Heart right ventricle (tissue), 16 donors: ENCODE measurements at regions not wholly inside any gene's neighbourhood (a gene's known extent, or its start where the extent isn't known, plus 50 kb on each side); places are given as distances from the start of the nearest gene placed in this dataset.

ENCODE experiments used
- ATAC-seq, 8 donors: fragments of 200-7000 bp; cut with Tn5 transposase; one replicate each; pipeline ENCODE4 v1.9.1; 2020; ENCODE audit warnings: mild to moderate bottlenecking in 8 of 8, moderate library complexity in 8 of 8, moderate number of reproducible peaks in 1 of 8
- DNase-seq, 2 donors: peaks; one replicate each; pipeline ENCODE4 v3.0.0-alpha.2; 2020
- H3K27ac ChIP-seq, 10 donors: fragments of 200-600 bp; sonication (generic) in 2 of 10; one replicate each; pipeline versions ENCODE4 v1.5.0 to v1.8.0; 2020 to 2022; ENCODE audit warnings: mild to moderate bottlenecking in 3 of 10
- H3K27me3 ChIP-seq, 7 donors: fragments of 200-600 bp; one replicate each; pipeline ENCODE4 v1.8.0; 2021 to 2022; ENCODE audit warnings: mild to moderate bottlenecking in 2 of 7
- H3K36me3 ChIP-seq, 9 donors: fragments of 200-600 bp; sonication (generic) in 1 of 9; one replicate each; pipeline versions ENCODE4 v1.5.0 to v1.8.0; 2020 to 2022; ENCODE audit warnings: mild to moderate bottlenecking in 2 of 9
- H3K4me1 ChIP-seq, 9 donors: fragments of 200-600 bp; sonication (generic) in 1 of 9; one replicate each; pipeline versions ENCODE4 v1.5.0 to v1.8.0; 2020 to 2022; ENCODE audit warnings: mild to moderate bottlenecking in 4 of 9
- H3K4me3 ChIP-seq, 10 donors: fragments of 200-600 bp; sonication (generic) in 2 of 10; one replicate each; pipeline versions ENCODE4 v1.5.0 to v1.8.0; 2020 to 2022; ENCODE audit warnings: mild to moderate bottlenecking in 7 of 10, moderate library complexity in 2 of 10
- H3K9me3 ChIP-seq, 11 donors: fragments of 200-600 bp in 10 of 11; sonication (generic) in 2 of 11; one replicate each; pipeline versions ENCODE4 v1.5.0 to v1.8.0; 2013 to 2022; ENCODE audit warnings: mild to moderate bottlenecking in 2 of 11, control low read depth in 1 of 11, moderate library complexity in 1 of 11
- CTCF ChIP-seq, 9 donors: fragments of 200-600 bp; sonication (generic) in 2 of 9; IDR thresholded peaks; one replicate each; pipeline versions ENCODE4 v1.5.0 to v1.8.0; 2021 to 2022; ENCODE audit warnings: antibody characterized with exemption in 9 of 9, mild to moderate bottlenecking in 5 of 9, moderate library complexity in 1 of 9
- WGBS, 2 donors: extraction: QIAGEN DNeasy Blood & Tissue Kit; methylation state at CpG; one replicate each; pipeline ENCODE4 v1.1.7; 2013; ENCODE audit warnings: inconsistent platforms in 1 of 2; 5-methylcytosine and 5-hydroxymethylcytosine counted together
- intact Hi-C, 10 donors: fragments of 100-400 bp; cut with DNase I; formaldehyde crosslinking; loops; one replicate each; pipeline versions ENCODE4 v1.11.1 to v1.14.2; 2022
- donor health status: Arrhythmogenic right ventricular cardiomyopathy.
- donor health status: ischemic (EF 13 %, LVEDD 7.1; RV severe dilation, severe dysfunction).
- donor health status: healthy with polysubstance abuse.
- donor health status: DM: no; HTN: yes; CAD: no.
- donor health status: DM: no; HTN: no; CAD: no.
- donor health status: ischemic (EF 25% LVEDD 6.9; RV normal size, moderate dysfunction).
- donor health status: ischemic (EF 25% LVEDD 5.7; RV mildly dilated, moderate dysfunction).
- donor health status: healthy.
- donor health status: DM: yes; HTN: yes; CAD: no.
- donor health status: Ischemic cardiomyopathy.
- donor health status: ischemic (EF 35%, LVEDD 5.7; RV mildly dilated, moderate dysfunction).
- donor health status: nonischemic (EF 11% LVEDD 7.7; RV severe dilation, severe dysfunction).
- donor health status: DM: yes; HTN: yes; CAD: no.
- donor health status: PGD.
- donor health status: ischemic (EF 29% LVEDD 5.4; RV normal size, mild dysfunction).
- donor health status: nonischemic (EF 23%, LVEDD 6.1; RV moderate dilation, normal function).

GRCh38 chr15:35872577-35872976 lies 326.6 kb upstream of the DPH6 start:
- H3K36me3 ChIP-seq, result no peaks in the 10 kb centered on the region
- no peaks in the 10 kb centered on the region for H3K27me3 ChIP-seq
- no peaks in the 10 kb centered on the region for H3K4me1 ChIP-seq
- no peak for DNase-seq
- TF ChIP-seq CTCF (IDR thresholded peaks at IDR 0.05), result no peak
- intact Hi-C loops, result no loop called here
- no peak for ATAC-seq
- no peak overlapping the region for H3K4me3 ChIP-seq
- H3K9me3 ChIP-seq, result no peaks in the 10 kb centered on the region
- no peak overlapping the region for H3K27ac ChIP-seq

- H3K27me3 ChIP-seq, result no peaks in the 10 kb centered on the region
- no peak for DNase-seq
- H3K4me3 ChIP-seq, result no peak overlapping the region
- TF ChIP-seq CTCF (IDR thresholded peaks at IDR 0.05), result no peak
- peak in 2 of 8 donors; percentile 47 to 85 for ATAC-seq
- intact Hi-C loops, result no loop called here
- H3K9me3 ChIP-seq, result no peaks in the 10 kb centered on the region
- no peak overlapping the region for H3K27ac ChIP-seq
- no peaks in the 10 kb centered on the region for H3K4me1 ChIP-seq
- H3K36me3 ChIP-seq, result no peaks in the 10 kb centered on the region
These were observed 328.4 kb upstream of the DPH6 start for GRCh38 chr15:35874260-35874905.

- Histone ChIP-seq H3K4me3 (no peak overlapping the region), H3K4me1 (no peaks in the 10 kb centered on the region), H3K27me3 (no peaks in the 10 kb centered on the region), H3K36me3 (no peaks in the 10 kb centered on the region), H3K27ac (no peak overlapping the region), H3K9me3 (no peaks in the 10 kb centered on the region)
- DNase-seq (no peak), ATAC-seq (no peak)
- TF ChIP-seq CTCF (IDR thresholded peaks at IDR 0.05), result no peak
- 45 to 55% methylated on average over 4 of the region's 4 CpGs for WGBS, 2 donors
- intact Hi-C loops, result no loop called here
These were observed 330.8 kb upstream of the DPH6 start for GRCh38 chr15:35876762-35877161.

GRCh38 chr15:35880896-35881295 lies 334.9 kb upstream of the DPH6 start:
- intact Hi-C loops, result loop anchor here in 1 of 10 donors (10.0 kb wide), 1 partner anchor 64 kb away; no protein-coding TSS in a partner anchor
- no peak for TF ChIP-seq CTCF (IDR thresholded peaks at IDR 0.05)
- no peak for ATAC-seq

More at GRCh38 chr15:35880896-35881295, 334.9 kb upstream of the DPH6 start:
- DNase-seq, result no peak
- Histone ChIP-seq H3K4me3 (no peak overlapping the region), H3K27ac (no peak overlapping the region), H3K36me3 (no peaks in the 10 kb centered on the region), H3K27me3 (no peaks in the 10 kb centered on the region), H3K4me1 (no peaks in the 10 kb centered on the region), H3K9me3 (no peaks in the 10 kb centered on the region)
- 98% methylated on average over 3 of the region's 3 CpGs for WGBS, 2 donors
